SK-N-SH treated with all-trans-retinoic acid at 6 μM for 48 hours (cell line): ENCODE measurements at regions not wholly inside any gene's neighbourhood (a gene's known extent, or its start where the extent isn't known, plus 50 kb on each side); places are given as distances from the start of the nearest gene placed in this dataset.

ENCODE experiments used
- ATAC-seq: fragments of 200-7000 bp; cut with Tn5 transposase; 3 replicates; pipeline ENCODE4 v1.9.1; 2020; ENCODE audit warnings: mild to moderate bottlenecking, moderate library complexity
- ARNTL ChIP-seq: fragments of 450-650 bp; formaldehyde crosslinking; IDR thresholded peaks from 2 replicates; pipeline ENCODE4 v1.5.0; 2020; ENCODE audit warnings: low read depth, mild to moderate bottlenecking, moderate library complexity, borderline replicate concordance
- BACH2 ChIP-seq: fragments of 250-450 bp; sonication (Bioruptor Pico); IDR thresholded peaks from 2 replicates; pipeline ENCODE4 v1.9.0; 2021; ENCODE audit warnings: mild to moderate bottlenecking, borderline replicate concordance
- CREB5 ChIP-seq: fragments of 250-450 bp; sonication (Bioruptor Pico); IDR thresholded peaks from 2 replicates; pipeline ENCODE4 v1.5.1; 2020; ENCODE audit warnings: low read depth, mild to moderate bottlenecking, moderate library complexity
- CSDC2 ChIP-seq: fragments of 250-450 bp; sonication (Bioruptor Pico); IDR thresholded peaks from 2 replicates; pipeline ENCODE4 v1.5.0; 2020; ENCODE audit warnings: mild to moderate bottlenecking, moderate library complexity
- CSRNP3 ChIP-seq: fragments of 250-450 bp; sonication (Bioruptor Pico); IDR thresholded peaks from 2 replicates; pipeline ENCODE4 v1.5.1; 2021; ENCODE audit warnings: mild to moderate bottlenecking, moderate library complexity
- ISL1 ChIP-seq: fragments of 250-450 bp; sonication (Bioruptor Pico); IDR thresholded peaks from 2 replicates; pipeline ENCODE4 v2.1.2; 2022; ENCODE audit warnings: mild to moderate bottlenecking, moderate library complexity
- OSR1 ChIP-seq: fragments of 250-450 bp; sonication (Bioruptor Pico); IDR thresholded peaks from 2 replicates; pipeline ENCODE4 v1.8.0; 2022; ENCODE audit warnings: moderate library complexity, mild to moderate bottlenecking, inconsistent platforms
- PATZ1 ChIP-seq: fragments of 250-450 bp; sonication (Bioruptor Pico); IDR thresholded peaks from 2 replicates; pipeline ENCODE4 v1.8.0; 2020; ENCODE audit warnings: mild to moderate bottlenecking, moderate library complexity, borderline replicate concordance
- POU6F1 ChIP-seq: fragments of 250-450 bp; sonication (Bioruptor Pico); IDR thresholded peaks from 2 replicates; pipeline ENCODE4 v1.8.0; 2021; ENCODE audit warnings: low read depth, mild to moderate bottlenecking, moderate library complexity, borderline replicate concordance
- PPARA ChIP-seq: fragments of 250-450 bp; sonication (Bioruptor Pico); IDR thresholded peaks from 2 replicates; pipeline ENCODE4 v1.5.0; 2020; ENCODE audit warnings: mild to moderate bottlenecking, borderline replicate concordance
- RARB ChIP-seq: fragments of 250-450 bp; sonication (Bioruptor Pico); IDR thresholded peaks from 2 replicates; pipeline ENCODE4 v1.8.0; 2021; ENCODE audit warnings: mild to moderate bottlenecking, moderate library complexity
- SNAI2 ChIP-seq: fragments of 250-450 bp; sonication (Bioruptor Pico); IDR thresholded peaks from 2 replicates; pipeline ENCODE4 v1.5.0; 2020; ENCODE audit warnings: mild to moderate bottlenecking, moderate library complexity
- TCF4 ChIP-seq: fragments of 250-450 bp; sonication (Bioruptor Pico); IDR thresholded peaks from 2 replicates; pipeline ENCODE4 v1.8.0; 2021; ENCODE audit warnings: mild to moderate bottlenecking, moderate library complexity, borderline replicate concordance
- TOX ChIP-seq: fragments of 250-450 bp; sonication (Bioruptor Pico); IDR thresholded peaks from 2 replicates; pipeline ENCODE4 v1.8.0; 2021; ENCODE audit warnings: mild to moderate bottlenecking, moderate library complexity, borderline replicate concordance
- TSHZ2 ChIP-seq: fragments of 250-450 bp; sonication (Bioruptor Pico); IDR thresholded peaks from 2 replicates; pipeline ENCODE4 v1.5.0; 2020; ENCODE audit warnings: mild to moderate bottlenecking, moderate library complexity
- ZC3H10 ChIP-seq: fragments of 250-450 bp; sonication (Bioruptor Pico); IDR thresholded peaks from 2 replicates; pipeline ENCODE4 v1.5.1; 2021; ENCODE audit warnings: mild to moderate bottlenecking, moderate library complexity
- ZFP3 ChIP-seq: fragments of 250-450 bp; sonication (Bioruptor Pico); IDR thresholded peaks from 2 replicates; pipeline ENCODE4 v1.5.0; 2020; ENCODE audit warnings: mild to moderate bottlenecking, moderate library complexity
- ZFP30 ChIP-seq: fragments of 450-650 bp; formaldehyde crosslinking; IDR thresholded peaks from 2 replicates; pipeline ENCODE4 v1.5.0; 2022; ENCODE audit warnings: mild to moderate bottlenecking, moderate library complexity
- ZNF565 ChIP-seq: fragments of 450-650 bp; formaldehyde crosslinking; conservative IDR thresholded peaks from 2 replicates; pipeline ENCODE4 v1.5.0; 2020; ENCODE audit warnings: low read depth, mild to moderate bottlenecking, moderate library complexity
- ZNF70 ChIP-seq: fragments of 450-650 bp; formaldehyde crosslinking; IDR thresholded peaks from 2 replicates; pipeline ENCODE4 v1.5.0; 2020; ENCODE audit warnings: mild to moderate bottlenecking, moderate library complexity
- ZNF8 ChIP-seq: fragments of 450-650 bp; formaldehyde crosslinking; IDR thresholded peaks from 2 replicates; pipeline ENCODE4 v1.5.0; 2020; ENCODE audit warnings: mild to moderate bottlenecking, moderate library complexity

- TF ChIP-seq BACH2 (CRISPR knock-in tag) (no peak), TCF4 (CRISPR knock-in tag) (no peak), ZNF565 (CRISPR knock-in tag) (no peak), OSR1 (CRISPR knock-in tag) (no peak), ZFP30 (no peak), PATZ1 (CRISPR knock-in tag) (no peak), SNAI2 (CRISPR knock-in tag) (no peak), CSDC2 (CRISPR knock-in tag) (no peak), ZNF8 (CRISPR knock-in tag) (no peak), ZC3H10 (CRISPR knock-in tag) (no peak)
Observed at GRCh38 chr15:35630985-35631384, 85.0 kb upstream of the DPH6 start (continued).

- no peak for ATAC-seq
- TF ChIP-seq POU6F1 (CRISPR knock-in tag): no peak
Observed at GRCh38 chr15:35633677-35634076, 87.7 kb upstream of the DPH6 start.

GRCh38 chr15:35646790-35647189, 100.8 kb upstream of the DPH6 start:
- TF ChIP-seq ISL1 (CRISPR knock-in tag) (no peak), ZNF565 (CRISPR knock-in tag) (no peak), BACH2 (CRISPR knock-in tag) (no peak), CSRNP3 (CRISPR knock-in tag) (no peak), ZFP30 (no peak), SNAI2 (CRISPR knock-in tag) (no peak), CSDC2 (CRISPR knock-in tag) (no peak), TOX (no peak), POU6F1 (CRISPR knock-in tag) (no peak), ZFP3 (no peak), PPARA (no peak), ZNF70 (CRISPR knock-in tag) (no peak), ZC3H10 (CRISPR knock-in tag) (no peak), ARNTL (no peak), PATZ1 (CRISPR knock-in tag) (no peak), RARB (CRISPR knock-in tag) (no peak)
- TF ChIP-seq, all 23 proteins: peak for 0
- no peak for ATAC-seq

GRCh38 chr15:35647303-35647702, 101.3 kb upstream of the DPH6 start:
- TF ChIP-seq TOX: no peak
- TF ChIP-seq ISL1 (CRISPR knock-in tag): no peak
- no peak for TF ChIP-seq TCF4 (CRISPR knock-in tag)
- TF ChIP-seq ZFP3: no peak
- no peak for TF ChIP-seq ZFP30
- no peak for TF ChIP-seq SNAI2 (CRISPR knock-in tag)
- no peak for TF ChIP-seq CREB5 (CRISPR knock-in tag)
- no peak for TF ChIP-seq ZC3H10 (CRISPR knock-in tag)
- TF ChIP-seq TSHZ2 (CRISPR knock-in tag): no peak
- no peak for ATAC-seq
